ENCODE measurements at regions not wholly inside any gene's neighbourhood (a gene's known extent, or its start where the extent isn't known, plus 50 kb on each side); places are given as distances from the start of the nearest gene placed in this dataset.

- no peak for DNase-seq
Measured at GRCh38 chr1:115577513-115577912, 64.3 kb upstream of the VANGL1 start.

GRCh38 chr1:115575661-115576060 lies 66.1 kb upstream of the VANGL1 start:
- no peak for DNase-seq

GRCh38 chr1:115572710-115573109 lies 69.1 kb upstream of the VANGL1 start:
- DNase-seq = no peak

- no peak for DNase-seq
Measured at GRCh38 chr1:115567431-115567830, 74.3 kb upstream of the VANGL1 start.

GRCh38 chr1:115565791-115566190 lies 76.0 kb upstream of the VANGL1 start:
- no peak for DNase-seq

GRCh38 chr1:115565353-115565752 lies 76.4 kb upstream of the VANGL1 start:
- DNase-seq = no peak

GRCh38 chr1:115564201-115564600 lies 77.6 kb upstream of the VANGL1 start:
- no peak for DNase-seq

- no peak for DNase-seq
Measured at GRCh38 chr1:115560027-115560426, 81.7 kb upstream of the VANGL1 start.

GRCh38 chr1:115558275-115558674 lies 83.5 kb upstream of the VANGL1 start:
- DNase-seq = no peak

- DNase-seq = no peak
Measured at GRCh38 chr1:115557715-115558114, 84.1 kb upstream of the VANGL1 start.

- DNase-seq = no peak
Measured at GRCh38 chr1:115556236-115556635, 85.5 kb upstream of the VANGL1 start.

- no peak for DNase-seq
Measured at GRCh38 chr1:115555446-115555845, 86.3 kb upstream of the VANGL1 start.

GRCh38 chr1:115547696-115548095 lies 94.1 kb upstream of the VANGL1 start:
- no peak for DNase-seq

- DNase-seq = no peak
Measured at GRCh38 chr1:115546846-115547245, 94.9 kb upstream of the VANGL1 start.

- DNase-seq = no peak
Measured at GRCh38 chr1:115545791-115546733, 95.7 kb upstream of the VANGL1 start.

GRCh38 chr1:115545096-115545720 lies 96.6 kb upstream of the VANGL1 start:
- no peak for DNase-seq

GRCh38 chr1:115544131-115544530 lies 97.6 kb upstream of the VANGL1 start:
- DNase-seq = no peak

GRCh38 chr1:115543247-115543646 lies 98.5 kb upstream of the VANGL1 start:
- no peak for DNase-seq

- DNase-seq = no peak
Measured at GRCh38 chr1:115539736-115540135, 102.0 kb upstream of the VANGL1 start.

GRCh38 chr1:115539061-115539460 lies 102.7 kb upstream of the VANGL1 start:
- no peak for DNase-seq

GRCh38 chr1:115538579-115538978 lies 103.2 kb upstream of the VANGL1 start:
- DNase-seq = no peak

GRCh38 chr1:115537415-115537814 lies 104.4 kb upstream of the VANGL1 start:
- DNase-seq = no peak

- DNase-seq = no peak
Measured at GRCh38 chr1:115536279-115536816, 105.4 kb upstream of the VANGL1 start.

GRCh38 chr1:115534106-115534505 lies 107.7 kb upstream of the VANGL1 start:
- no peak for DNase-seq

All from stimulated activated CD4-positive, alpha-beta T cell treated with anti-CD3 and anti-CD28 coated beads, Interleukin-4, amount 100 ng/mL, for 1 hour (primary cell).